ENCODE measurements at regions not wholly inside any gene's neighbourhood (a gene's known extent, or its start where the extent isn't known, plus 50 kb on each side); places are given as distances from the start of the nearest gene placed in this dataset.

DNA sequence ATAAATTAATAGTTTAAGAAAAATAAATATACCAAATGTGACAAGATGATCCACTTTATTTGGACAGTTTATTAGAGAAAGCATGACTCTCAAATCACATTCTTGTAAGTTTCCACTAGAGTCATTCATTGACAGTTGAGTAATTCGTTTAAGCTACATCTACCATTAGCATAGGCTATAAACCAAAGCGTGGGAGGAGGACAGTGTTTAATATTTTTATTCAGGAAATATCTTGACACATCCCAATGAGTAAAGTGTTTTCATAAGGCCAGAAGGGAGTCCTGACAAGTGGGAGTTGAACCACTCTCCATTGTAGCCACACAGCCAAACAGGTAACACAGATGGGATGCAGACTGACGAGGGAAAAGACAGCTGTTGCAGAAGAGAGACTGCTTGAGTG lies 386.5 kb upstream of the SEMA3D start:
- no peak for DNase-seq (ENCODE audit: low spot score)

DNA sequence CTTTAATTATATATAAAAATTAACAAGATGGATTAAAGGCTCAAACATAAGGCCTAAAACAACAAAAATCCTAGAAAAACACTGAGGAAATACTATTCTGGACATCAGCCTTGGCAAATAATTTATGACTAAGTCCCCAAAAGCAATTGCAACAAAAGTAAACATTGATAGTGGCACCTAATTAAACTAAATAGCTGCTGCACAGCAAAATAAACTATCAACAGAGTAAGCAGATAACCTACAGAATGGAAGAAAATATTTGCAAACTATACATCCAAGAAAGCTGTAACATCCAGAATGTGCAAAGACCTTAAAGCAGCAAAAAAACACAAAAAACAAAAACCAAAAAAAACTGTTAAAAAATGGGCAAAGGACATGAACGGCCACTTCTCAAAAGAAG lies 384.0 kb upstream of the SEMA3D start:
- no peak for DNase-seq (ENCODE audit: low spot score)

DNA sequence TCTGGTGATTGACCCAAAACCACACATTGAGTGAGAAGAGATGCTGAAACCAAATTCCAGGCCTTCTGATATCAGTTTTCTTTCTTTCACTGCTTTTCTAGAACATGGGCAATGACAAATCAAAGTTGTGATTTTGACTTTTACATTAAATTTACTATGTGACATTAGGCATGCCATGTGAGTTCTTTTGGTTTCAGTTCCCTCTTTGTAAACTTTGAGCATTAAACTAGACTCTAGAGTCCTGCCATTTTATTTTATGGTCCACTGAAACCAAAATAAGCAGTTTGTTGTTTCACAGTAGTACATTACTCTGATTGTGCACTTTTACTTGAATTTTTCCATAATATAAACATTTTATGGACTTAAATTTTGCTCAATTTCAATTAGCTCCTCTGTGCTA lies 381.1 kb upstream of the SEMA3D start:
- no peak for DNase-seq (ENCODE audit: low spot score)

DNA sequence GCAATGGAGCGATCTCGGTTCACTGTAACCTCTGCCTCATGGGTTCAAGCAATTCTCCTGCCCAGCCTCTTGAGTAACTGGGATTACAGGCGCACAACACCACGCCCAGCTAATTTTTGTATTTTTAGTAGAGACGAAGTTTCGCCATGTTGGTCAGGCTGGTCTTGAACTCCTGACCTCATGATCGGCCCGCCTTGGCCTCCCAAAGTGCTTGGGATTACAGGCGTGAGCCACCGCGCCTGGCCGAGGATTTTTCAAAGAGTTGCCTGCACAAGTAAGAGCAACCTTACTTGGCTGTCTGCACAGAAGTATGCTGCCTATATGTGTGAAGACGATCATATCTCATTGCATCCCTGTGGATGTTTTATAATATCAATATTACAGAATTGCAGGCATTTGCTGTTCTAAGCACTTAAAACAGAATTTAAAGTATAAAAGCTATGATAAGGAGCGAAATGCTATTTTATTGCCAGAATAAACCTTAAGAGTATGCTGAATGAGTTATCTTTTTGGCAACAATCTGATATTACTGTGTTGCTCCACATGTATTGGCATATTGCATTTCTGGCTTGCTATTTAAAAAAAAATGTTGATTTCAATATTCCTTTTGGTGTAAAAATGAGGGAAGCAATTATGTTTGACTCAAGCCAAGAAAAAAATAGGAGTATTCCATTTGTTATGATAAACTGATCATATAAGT lies 379.4 kb upstream of the SEMA3D start:
- DNase-seq (ENCODE audit: low spot score): no peak

DNA sequence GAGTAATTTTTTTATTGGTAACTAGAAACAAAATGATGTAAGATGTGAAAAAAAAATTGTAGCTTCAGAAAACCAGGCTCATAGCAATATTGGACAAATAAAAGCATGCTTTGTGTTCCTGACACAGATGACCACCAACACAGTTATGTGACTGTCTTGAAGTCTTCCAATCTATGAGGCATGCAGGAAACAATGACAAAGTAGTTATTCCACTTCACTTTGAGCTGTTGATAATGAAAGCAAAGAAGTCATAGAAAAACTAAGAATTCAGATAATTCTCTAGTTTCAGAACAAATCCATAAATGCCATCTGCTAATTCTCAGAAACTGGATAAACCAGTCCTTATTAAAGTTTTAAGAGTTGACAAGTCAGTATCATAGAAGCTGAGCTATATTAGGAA lies 378.4 kb upstream of the SEMA3D start:
- DNase-seq (ENCODE audit: low spot score): no peak

DNA sequence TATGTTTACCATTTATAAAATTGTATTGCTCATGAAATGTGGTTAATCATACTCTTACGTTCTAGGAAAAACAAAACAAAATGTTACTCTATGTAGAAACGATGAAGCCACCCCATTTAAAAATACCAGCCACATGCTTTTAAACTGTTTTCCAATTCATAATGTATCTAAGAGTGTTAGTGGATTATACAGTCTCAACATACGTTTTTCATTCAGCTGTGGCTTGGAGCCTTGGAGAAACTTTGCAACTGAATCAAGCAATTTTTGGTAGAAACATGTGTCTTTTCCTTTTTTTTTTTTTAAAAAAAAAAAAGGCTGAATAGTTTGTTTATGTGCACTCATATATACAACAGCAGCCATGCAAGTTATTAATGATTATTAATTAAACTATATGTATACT lies 378.0 kb upstream of the SEMA3D start:
- DNase-seq (ENCODE audit: low spot score): no peak

DNA sequence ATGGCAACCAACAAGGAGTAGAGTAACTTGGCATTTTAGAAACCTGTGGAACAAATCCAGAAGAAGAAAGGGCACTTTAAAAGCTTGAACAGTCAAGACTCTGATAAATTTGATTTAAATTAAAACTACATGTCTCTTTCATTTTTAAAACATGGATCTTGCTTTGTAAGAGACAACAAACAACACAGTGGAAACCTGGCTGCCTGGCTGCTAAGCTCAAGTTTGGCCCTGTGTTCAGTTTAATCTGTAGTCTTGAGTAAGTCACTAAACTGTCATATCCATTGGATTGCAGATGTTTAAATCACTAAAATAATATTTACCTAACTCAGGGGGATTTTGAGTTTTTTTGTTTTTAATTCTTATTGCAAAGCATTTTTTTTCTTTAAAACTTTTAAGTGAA lies 374.9 kb upstream of the SEMA3D start:
- no peak for DNase-seq (ENCODE audit: low spot score)

DNA sequence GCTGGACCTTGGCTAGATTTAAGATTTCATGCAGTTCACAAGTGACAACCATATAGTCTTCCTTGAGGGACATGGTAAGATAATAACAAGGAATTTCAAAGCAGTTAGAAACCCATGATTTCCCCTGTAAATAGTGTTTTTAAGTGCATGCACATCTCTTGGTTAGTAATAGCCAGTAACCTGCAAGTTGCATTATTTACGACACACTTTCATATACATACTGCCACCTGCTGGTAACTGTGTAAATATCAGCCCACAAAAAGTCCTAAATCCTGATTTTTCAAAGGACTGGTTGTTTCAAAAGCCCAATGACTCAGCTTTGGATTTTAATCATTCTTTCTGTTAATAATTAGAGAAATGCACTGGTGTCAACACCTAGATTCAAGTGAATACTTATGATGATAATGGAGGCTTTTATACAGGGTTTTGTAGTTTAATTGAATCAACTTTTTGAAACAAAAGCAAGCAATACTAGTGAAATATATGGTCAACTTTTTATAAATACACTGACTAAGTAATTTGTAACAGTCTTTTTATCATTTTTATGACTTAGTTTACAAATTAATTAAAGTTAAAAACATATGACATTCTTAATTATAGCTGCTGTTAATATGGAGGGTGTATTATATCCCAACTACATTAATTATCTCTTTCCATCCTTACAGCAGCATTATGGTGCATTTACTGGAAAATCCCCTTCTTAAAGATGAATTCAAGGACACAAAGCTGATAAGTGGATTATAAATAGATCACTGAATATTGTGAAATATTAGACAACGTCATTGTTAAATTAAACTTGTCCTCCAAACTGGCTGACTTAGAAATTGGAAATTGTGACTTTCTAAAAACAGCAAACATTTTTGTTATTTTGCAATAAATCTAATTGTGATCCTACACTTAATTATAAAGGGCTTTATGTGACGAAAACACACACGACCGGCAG lies 367.7 kb upstream of the SEMA3D start:
- DNase-seq (ENCODE audit: low spot score): peak; percentile 44

DNA sequence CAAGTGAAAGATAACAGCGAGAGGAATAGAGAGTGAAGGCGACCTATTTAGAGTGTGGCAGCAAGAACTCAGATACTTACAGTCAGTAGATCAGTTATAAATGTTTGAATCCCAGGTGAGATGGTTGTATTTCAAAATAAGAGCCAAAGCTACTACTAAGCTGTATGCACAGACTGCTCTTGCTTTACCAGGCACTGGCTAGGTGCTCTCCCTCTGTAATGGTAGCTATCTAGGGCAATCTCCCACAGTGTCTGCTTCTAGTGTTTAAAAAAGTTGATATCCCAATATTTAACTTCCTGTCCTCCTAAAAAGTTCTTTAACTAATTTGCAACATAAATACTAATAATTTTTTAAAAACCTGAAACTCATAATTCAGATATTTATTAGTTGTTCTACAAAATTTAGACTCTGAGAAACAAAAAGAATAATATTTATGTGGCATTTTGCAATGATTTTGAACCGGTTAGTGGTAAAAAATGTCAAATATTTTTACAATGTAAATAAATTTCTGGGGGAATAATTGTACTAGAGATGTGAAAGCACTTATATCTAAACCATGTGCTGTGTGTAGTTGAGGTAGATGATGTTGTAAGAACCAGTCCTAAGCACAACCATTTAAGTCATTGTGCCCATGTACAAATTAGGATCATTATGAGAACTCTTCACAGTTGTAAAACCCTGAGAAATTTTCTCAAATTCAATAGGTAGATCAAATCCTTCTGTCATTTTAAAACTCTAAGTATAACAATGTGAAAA lies 349.3 kb upstream of the SEMA3D start:
- no peak for DNase-seq (ENCODE audit: low spot score)

DNA sequence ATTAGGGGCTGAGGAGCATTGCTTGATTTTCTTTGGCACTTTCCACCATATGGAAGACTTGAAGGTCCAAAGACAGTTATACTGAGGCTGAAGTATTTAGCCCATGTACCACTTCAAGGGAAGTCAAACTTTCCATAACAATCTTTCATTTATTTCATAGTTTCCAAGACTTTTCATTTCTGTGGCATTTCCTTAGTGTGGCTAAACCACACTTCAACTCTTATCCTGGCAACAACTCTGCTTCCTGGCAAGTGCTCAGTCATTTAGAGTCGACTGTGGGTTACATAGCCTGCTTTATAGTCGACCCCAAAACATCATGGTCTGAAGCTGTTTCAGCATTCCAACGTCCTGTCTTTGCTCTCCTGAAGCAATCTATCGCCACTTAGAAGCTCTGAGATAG lies 343.0 kb upstream of the SEMA3D start:
- DNase-seq (ENCODE audit: low spot score): no peak

DNA sequence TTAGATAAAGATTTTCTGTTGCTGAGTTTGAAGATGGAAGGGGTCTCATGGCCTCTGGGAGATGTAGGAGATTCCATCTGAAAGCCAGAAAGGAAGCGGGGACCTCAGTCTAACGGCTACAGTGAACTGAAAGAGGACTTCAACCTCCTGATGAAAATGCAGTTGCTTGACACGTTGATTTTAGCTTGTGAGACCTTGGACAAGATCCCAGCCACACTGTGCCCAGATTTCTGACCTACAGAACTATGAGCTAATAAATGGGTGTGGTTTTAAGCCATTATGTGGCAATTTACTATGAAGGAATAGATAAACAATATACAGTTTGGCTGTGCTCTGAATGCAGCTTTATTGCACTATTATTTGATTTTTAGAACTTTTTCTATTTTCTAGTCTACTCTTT lies 342.3 kb upstream of the SEMA3D start:
- no peak for DNase-seq (ENCODE audit: low spot score)

DNA sequence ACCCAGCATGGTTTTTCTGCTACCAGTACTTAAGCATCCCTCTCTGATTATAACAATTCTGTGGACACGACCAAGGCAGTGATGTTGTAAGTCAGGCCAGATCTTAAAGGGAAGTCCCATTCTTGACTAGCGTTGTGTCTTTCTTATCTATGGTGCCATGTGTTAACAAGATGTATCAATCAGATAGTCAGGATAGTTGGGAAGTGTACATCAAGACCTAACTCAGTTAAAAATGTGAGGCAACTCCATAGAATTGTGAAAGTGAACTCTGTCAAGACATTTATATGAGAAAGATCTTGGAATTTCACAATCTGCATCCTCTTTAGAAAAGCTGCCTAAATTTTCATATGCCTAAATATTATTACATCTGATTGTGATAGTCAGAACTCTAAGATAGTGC lies 341.7 kb upstream of the SEMA3D start:
- DNase-seq (ENCODE audit: low spot score): no peak

DNA sequence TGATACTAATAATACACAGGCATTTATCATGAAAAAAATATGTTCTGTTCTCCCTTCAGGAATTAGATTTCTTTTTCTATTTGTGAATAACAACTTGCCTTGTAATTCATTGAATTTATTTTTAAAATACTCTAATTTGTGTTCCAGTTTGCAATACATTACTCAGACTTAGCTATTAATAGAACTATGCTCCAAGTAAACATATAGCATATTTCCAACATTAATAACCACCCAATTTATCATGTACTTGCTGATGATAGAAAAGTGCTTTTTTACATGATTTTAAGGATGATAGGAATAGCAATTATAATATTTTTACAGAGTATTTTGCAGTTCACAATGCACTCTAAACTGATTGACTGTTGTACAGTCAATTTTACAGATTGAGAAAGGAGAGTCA lies 338.8 kb upstream of the SEMA3D start:
- no peak for DNase-seq (ENCODE audit: low spot score)

DNA sequence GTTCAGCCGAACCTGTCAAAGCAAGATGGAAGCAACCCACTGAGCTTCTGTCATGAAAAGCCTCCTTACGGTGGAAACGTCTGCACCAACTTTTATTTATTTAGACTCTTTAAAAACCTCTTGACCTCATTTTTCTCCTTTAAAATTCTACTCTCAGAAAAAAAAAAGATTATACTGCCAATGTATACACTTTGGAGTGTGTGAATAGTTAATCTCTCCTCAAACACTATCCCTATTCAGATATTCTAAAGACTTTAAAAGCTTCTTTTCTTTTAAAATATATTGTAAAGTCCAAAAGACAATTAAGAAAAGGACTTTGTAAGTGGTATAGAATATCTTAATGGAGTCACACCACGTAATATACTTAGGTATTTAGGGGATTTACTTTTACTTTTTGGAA lies 335.2 kb upstream of the SEMA3D start:
- DNase-seq (ENCODE audit: low spot score): no peak

DNA sequence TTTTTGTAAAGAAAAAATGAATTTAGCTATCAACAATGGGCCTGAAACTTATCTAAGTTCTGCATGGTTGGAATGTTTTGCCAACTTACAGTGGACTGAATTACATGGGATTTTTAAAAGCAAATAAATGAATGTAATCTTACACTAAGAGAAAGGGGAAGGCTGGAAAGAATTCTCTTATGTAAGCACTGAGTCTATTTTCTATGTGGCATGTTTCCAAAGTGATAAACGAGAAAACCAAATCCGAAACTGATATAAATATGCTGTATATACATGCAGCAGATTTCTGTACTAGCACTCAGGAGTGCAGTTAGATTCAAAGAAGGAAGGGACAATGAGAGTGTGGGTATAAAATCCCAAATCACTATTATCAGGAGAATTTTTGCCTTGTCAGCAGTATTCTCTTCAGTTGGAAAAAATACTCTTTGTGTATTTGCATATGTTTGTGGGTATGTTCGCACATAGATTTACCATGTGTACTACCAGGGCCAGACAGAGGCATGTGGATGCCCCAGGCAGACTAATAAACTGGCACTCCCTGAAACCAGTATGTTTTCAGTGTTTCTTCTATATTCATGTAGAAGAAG lies 334.3 kb upstream of the SEMA3D start:
- DNase-seq (ENCODE audit: low spot score): no peak

DNA sequence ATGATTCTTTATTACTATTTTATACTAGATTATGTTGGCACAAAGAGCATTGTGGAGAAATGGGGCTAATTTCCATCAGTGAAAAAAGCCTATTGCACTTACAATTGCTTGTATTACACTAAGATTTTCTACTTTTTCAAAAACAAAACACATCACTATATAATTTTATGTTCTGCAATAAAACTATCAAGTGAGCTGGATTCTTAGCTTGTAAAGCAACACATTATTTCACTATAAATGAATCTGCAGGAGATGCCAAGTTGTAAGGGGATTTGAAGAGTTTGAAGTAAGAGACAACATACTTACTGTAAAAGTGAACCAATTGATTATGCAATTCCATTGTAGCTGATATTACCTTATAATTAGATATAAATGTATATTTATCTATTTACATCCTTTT lies 333.3 kb upstream of the SEMA3D start:
- no peak for DNase-seq (ENCODE audit: low spot score)

DNA sequence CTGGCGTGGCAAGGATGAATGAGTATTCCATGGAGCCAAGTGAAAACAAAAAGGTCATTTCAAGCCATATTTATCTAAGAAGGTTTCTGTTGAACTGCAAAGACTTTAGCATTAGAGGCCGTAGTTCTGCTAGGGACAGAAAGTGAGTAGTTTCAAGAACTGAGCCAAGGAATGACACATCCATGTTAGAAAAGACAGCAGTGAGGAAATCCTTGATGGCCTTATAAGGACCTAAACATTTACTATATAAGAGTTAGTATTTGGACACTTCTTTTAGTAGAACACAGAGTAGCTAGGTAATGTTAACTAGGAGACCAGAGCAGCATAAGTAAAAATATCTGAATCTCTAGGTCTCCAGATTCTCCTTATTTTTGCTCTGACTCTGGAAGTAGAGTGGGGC lies 329.8 kb upstream of the SEMA3D start:
- no peak for DNase-seq (ENCODE audit: low spot score)

DNA sequence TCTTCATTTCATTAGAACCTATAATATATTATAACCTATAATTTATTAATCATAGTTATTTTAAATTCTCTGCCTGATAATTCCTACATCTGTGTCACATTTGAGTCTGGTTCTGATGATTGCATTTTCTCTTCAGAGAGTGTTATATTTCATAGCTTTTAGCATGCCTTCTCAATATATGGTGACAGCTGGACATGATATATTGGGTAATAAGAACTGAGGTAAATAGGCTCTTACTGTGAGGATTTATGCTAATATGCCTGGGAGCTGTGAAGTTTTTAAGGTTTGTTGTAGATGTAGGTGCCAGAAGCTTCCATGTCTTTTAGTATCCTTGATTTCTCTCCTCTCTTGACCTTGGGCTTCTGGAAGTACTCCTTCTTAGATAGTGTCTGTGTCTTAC lies 325.9 kb upstream of the SEMA3D start:
- no peak for DNase-seq (ENCODE audit: low spot score)

DNA sequence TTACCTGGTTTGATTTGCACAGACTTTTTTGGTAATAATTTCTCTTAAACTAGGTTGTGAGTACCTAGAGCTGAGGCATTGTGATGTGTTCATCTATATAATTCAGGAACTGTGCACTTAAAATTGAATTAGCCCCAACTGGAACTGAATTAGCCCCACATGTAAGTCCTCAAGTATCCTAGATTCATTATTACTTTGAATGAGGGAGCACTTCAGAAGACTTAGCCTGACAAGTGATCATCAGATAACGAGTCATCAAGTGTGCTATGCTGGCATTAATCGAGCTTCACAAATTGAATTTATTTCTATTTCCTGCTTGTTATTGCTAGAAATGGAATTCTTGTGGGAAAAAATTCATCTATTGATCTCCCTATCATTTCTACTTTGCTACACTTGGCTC lies 323.4 kb upstream of the SEMA3D start:
- DNase-seq (ENCODE audit: low spot score): no peak

DNA sequence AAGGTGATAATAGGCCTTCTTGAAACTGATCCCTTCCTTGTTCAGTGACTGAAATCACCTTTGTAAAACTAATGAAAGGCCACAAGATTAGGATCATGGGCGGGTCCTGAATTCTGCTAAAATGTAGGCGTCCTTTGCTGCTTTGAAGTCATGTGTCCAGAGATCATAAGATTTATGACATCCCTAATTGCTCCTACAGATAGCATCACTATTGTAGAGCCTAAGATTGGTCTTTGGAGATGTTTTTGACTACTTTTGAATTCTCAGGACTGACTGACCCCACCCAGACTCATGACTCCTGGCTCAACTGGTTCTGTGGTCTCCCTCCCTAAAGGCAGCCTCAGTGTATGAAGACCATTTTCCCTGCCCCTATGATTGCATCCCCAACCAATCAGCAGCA lies 322.6 kb upstream of the SEMA3D start:
- no peak for DNase-seq (ENCODE audit: low spot score)

DNA sequence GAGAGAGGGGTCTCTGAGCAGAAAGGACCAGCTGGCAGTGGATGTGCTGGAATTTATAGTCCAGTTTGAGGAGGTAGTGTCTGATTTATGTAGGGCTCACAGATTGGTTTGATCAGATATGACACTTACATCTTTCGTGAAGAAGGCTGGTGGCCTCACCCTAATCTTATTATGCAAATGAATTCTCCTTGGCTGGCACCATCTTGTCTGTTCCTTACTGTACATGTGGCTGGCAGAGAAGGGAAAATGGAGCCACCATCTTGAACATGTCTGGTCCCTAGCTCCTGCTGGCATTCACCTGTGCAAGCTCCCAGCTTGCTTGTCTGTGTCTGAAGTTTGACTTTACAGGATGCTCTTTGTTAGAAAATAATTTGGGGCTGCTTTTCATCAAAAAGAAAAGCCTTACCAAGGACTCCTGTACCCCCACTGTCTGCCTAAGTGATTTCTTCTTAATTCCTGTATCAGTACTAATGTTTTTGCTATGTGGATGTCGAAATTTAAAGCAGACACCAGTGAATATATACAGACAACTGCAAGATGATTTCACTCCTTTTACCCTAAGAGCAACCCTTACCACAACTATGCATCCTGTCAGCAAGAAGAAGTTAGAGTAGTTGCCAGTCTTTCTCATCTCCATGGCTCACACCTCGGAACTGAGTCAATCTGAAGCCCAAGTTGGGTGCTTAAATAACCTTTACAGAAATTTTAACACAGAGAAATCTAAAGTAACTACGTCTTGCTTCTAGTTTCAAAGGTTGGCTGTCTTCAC lies 322.0 kb upstream of the SEMA3D start:
- no peak for DNase-seq (ENCODE audit: low spot score)

DNA sequence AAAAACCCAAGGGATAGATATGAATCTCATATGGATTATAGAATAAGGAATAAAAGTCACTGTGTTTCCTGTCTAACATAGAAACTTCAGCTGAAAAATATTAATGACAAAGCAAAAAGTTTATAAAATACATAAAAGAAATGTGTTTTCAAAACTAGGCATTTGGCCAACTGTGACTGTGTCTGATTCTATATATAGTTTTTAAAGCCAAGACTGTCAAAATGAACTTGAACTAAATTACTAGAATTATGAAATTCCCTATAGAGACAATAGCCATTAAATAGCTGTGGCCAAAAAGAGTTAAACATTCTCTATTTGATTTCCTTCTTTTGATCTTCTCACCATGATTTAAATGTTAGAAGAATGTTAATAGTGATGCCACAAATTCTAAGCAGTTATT lies 311.2 kb upstream of the SEMA3D start:
- no peak for DNase-seq (ENCODE audit: low spot score)

Data from putamen (tissue), 1 donor.